ENCODE measurements at regions not wholly inside any gene's neighbourhood (a gene's known extent, or its start where the extent isn't known, plus 50 kb on each side); places are given as distances from the start of the nearest gene placed in this dataset.

GRCh38 chr16:51085271-51085670 lies 65.8 kb downstream of the SALL1 start:
- BruUV-seq (replicated peaks), result no TSS peak
- Mint-ChIP-seq H3K27ac (ENCODE audit: low read depth, unreplicated experiment) (no peak overlapping the region), H3K9me3 (ENCODE audit: unreplicated experiment) (no peaks in the 10 kb centered on the region), H3K36me3 (ENCODE audit: insufficient read depth, unreplicated experiment) (no peaks in the 10 kb centered on the region), H3K4me3 (ENCODE audit: unreplicated experiment) (no peak overlapping the region), H3K4me1 (ENCODE audit: insufficient read depth, unreplicated experiment) (no peaks in the 10 kb centered on the region), H3K27me3 (ENCODE audit: insufficient read depth, unreplicated experiment) (no peaks in the 10 kb centered on the region)
- intact Hi-C loops (cut with micrococcal nuclease), result no loop called here
- TF ChIP-seq CTCF (IDR thresholded peaks at IDR 0.05; ENCODE audit: unreplicated experiment), result no peak
- ChIA-PET CTCF (interaction anchor here (0.6 kb wide), 1 partner anchor 985 kb away, joined by 4 read pairs; no protein-coding TSS in a partner anchor), POLR2A (no interaction called here)
- DNase-seq (ENCODE audit: unreplicated experiment), result no peak

- ChIA-PET CTCF (no interaction called here), POLR2A (no interaction called here)
- Mint-ChIP-seq H3K36me3 (ENCODE audit: insufficient read depth, unreplicated experiment) (no peaks in the 10 kb centered on the region), H3K27me3 (ENCODE audit: insufficient read depth, unreplicated experiment) (no peaks in the 10 kb centered on the region), H3K4me3 (ENCODE audit: unreplicated experiment) (no peak overlapping the region), H3K9me3 (ENCODE audit: unreplicated experiment) (no peaks in the 10 kb centered on the region), H3K4me1 (ENCODE audit: insufficient read depth, unreplicated experiment) (no peaks in the 10 kb centered on the region), H3K27ac (ENCODE audit: low read depth, unreplicated experiment) (no peak overlapping the region)
- TF ChIP-seq CTCF (IDR thresholded peaks at IDR 0.05; ENCODE audit: unreplicated experiment), result no peak
- intact Hi-C loops (cut with micrococcal nuclease), result no loop called here
- DNase-seq (ENCODE audit: unreplicated experiment), result no peak
- no TSS peak for BruUV-seq (replicated peaks)
Observed at GRCh38 chr16:51084074-51084928, 66.8 kb downstream of the SALL1 start.

- no peak for DNase-seq (ENCODE audit: unreplicated experiment)
- CTCF ChIA-PET, result no interaction called here
- H3K27ac Mint-ChIP-seq (ENCODE audit: low read depth, unreplicated experiment), result no peak overlapping the region
- H3K4me1 Mint-ChIP-seq (ENCODE audit: insufficient read depth, unreplicated experiment), result no peaks in the 10 kb centered on the region
- H3K27me3 Mint-ChIP-seq (ENCODE audit: insufficient read depth, unreplicated experiment), result peaks cover 67% of the 10 kb centered on the region
- intact Hi-C loops (cut with micrococcal nuclease), result no loop called here
- POLR2A ChIA-PET, result no interaction called here
- H3K9me3 Mint-ChIP-seq (ENCODE audit: unreplicated experiment), result no peaks in the 10 kb centered on the region
- TF ChIP-seq CTCF (IDR thresholded peaks at IDR 0.05; ENCODE audit: unreplicated experiment), result no peak
- no peak overlapping the region for H3K4me3 Mint-ChIP-seq (ENCODE audit: unreplicated experiment)
- BruUV-seq (replicated peaks), result no TSS peak
- no peaks in the 10 kb centered on the region for H3K36me3 Mint-ChIP-seq (ENCODE audit: insufficient read depth, unreplicated experiment)
Observed at GRCh38 chr16:51072591-51072990, 78.5 kb downstream of the SALL1 start.

DNA sequence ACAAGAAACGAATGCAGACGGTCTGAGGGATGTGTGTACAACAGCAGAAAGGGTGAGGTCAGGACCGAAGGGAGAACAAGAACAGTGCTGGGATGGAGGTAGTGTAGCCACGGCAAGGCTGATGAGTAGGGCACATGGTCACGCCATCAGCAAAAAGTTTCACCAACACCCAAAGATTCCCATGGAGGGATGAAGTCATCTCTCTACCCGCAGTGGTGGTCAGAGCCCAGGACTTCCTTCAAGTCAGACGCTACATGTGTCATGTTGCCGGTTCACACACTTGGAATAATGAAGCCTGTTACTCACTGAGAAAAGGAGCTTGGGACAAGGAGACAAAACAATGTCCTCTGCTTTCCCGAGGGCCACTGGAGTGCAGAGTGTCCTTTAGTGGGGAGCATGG lies 79.7 kb downstream of the SALL1 start:
- Mint-ChIP-seq H3K36me3 (ENCODE audit: insufficient read depth, unreplicated experiment) (no peaks in the 10 kb centered on the region), H3K4me3 (ENCODE audit: unreplicated experiment) (no peak overlapping the region), H3K4me1 (ENCODE audit: insufficient read depth, unreplicated experiment) (no peaks in the 10 kb centered on the region), H3K27me3 (ENCODE audit: insufficient read depth, unreplicated experiment) (peaks cover 70% of the 10 kb centered on the region), H3K9me3 (ENCODE audit: unreplicated experiment) (no peaks in the 10 kb centered on the region), H3K27ac (ENCODE audit: low read depth, unreplicated experiment) (no peak overlapping the region)
- intact Hi-C loops (cut with micrococcal nuclease), result no loop called here
- no peak for DNase-seq (ENCODE audit: unreplicated experiment)
- POLR2A ChIA-PET, result no interaction called here
- CTCF ChIA-PET, result interaction anchor here (0.6 kb wide), 1 partner anchor 111 kb away, joined by 3 read pairs; no protein-coding TSS in a partner anchor
- no TSS peak for BruUV-seq (replicated peaks)
- no peak for TF ChIP-seq CTCF (IDR thresholded peaks at IDR 0.05; ENCODE audit: unreplicated experiment)

Data from MCF 10A (cell line).